Subcutaneous abdominal adipose tissue (tissue), 5 donors: ENCODE measurements at regions not wholly inside any gene's neighbourhood (a gene's known extent, or its start where the extent isn't known, plus 50 kb on each side); places are given as distances from the start of the nearest gene placed in this dataset.

Experiments used
- H3K27ac ChIP-seq: one replicate; pipeline ENCODE4 v1.7.0; 2013; ENCODE audit warnings: low read depth, mild to moderate bottlenecking, inconsistent platforms, low read length, moderate library complexity
- H3K27me3 ChIP-seq, 5 donors: one replicate each; pipeline ENCODE4 v1.7.0; 2013; ENCODE audit warnings: low read length in 5 of 5, inconsistent platforms in 1 of 5; ENCODE audit not compliant: control insufficient read depth in 5 of 5, insufficient read depth in 4 of 5
- H3K36me3 ChIP-seq, 5 donors: one replicate each; pipeline ENCODE4 v1.7.0; 2013; ENCODE audit warnings: low read length in 5 of 5; ENCODE audit not compliant: control insufficient read depth in 5 of 5, insufficient read depth in 5 of 5
- H3K4me1 ChIP-seq, 5 donors: one replicate each; pipeline ENCODE4 v1.7.0; 2013; ENCODE audit warnings: low read length in 5 of 5, mild to moderate bottlenecking in 3 of 5, moderate library complexity in 1 of 5; ENCODE audit not compliant: control insufficient read depth in 5 of 5, insufficient read depth in 5 of 5
- H3K4me3 ChIP-seq, 5 donors: one replicate each; pipeline ENCODE4 v1.7.0; 2013; ENCODE audit warnings: low read length in 5 of 5, low read depth in 1 of 5
- H3K9ac ChIP-seq, 5 donors: one replicate each; pipeline ENCODE4 v1.7.0; 2013; ENCODE audit warnings: low read length in 5 of 5, mild to moderate bottlenecking in 4 of 5, moderate library complexity in 3 of 5
- H3K9me3 ChIP-seq, 5 donors: one replicate each; pipeline ENCODE4 v1.7.0; 2013; ENCODE audit warnings: low read length in 5 of 5; ENCODE audit not compliant: control insufficient read depth in 5 of 5
- donor health status: healthy.
- donor health status: healthy.
- donor health status: healthy.
- donor health status: healthy.
- donor health status: healthy.

DNA sequence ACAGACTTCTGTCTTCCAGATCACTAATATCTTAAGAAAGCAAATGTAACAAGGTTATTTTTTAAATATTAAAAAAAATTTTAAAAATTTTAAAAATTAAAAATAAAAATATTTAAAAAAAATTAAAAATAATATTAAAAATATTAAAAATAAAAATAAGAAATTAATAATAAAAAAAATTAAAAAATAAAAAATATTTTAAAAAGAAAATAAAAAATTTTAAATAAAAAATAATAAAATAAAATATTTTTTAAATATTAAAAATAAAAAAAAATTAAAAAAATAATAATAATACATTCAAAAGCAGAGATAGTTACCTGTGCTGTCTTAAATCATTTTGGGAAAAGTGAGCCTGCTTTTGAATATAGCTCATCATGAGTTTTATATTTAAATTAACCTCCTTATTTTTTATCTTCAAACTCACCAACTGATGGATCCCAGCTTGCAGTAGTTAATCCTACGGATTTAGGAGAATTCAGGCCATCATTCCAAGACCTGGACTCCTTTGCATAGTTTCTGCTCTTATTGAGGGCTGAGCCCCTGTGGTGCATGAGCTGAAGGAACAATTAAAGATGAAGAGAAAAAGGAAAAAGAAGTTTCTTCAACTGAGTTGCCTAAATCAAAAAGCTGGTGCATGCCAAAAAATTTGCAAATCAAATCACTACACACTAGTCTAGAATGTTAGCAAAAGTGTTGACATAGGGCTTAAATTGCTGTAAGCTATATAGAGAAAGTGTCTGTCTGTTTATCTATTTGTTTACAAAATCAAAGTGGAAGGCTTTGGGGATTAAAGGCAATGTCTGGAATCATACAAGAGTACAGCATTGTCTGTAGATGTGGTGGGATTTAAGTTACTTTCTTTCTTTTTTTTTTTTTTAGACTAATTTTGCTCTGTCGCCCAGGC is 50.5 kb upstream of the ZNF438 start:
- H3K36me3 ChIP-seq = no peaks in the 10 kb centered on the region

DNA sequence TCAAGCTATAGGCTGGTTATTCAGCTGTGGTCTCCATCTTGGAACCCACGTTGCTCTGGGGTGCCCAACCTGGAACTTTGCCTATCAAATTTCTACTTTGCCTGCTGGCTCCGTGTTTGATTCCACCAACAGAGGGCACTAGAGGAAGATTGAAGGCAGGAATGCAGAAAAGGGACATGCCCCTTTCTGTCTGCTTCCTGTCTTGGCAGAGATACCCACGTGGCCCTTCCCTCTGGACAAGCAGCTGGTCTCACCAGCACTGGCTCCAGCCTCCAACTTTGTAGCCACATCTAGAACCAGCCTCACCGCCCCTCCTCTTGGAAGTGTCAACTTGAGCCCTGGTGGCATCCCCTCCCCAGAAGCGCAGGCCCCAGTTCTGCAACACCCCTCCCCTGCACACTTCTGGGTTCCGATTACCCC is 52.1 kb upstream of the ZNF438 start:
- H3K4me3 ChIP-seq = no peak overlapping the region
- H3K4me1 ChIP-seq = peaks cover 0 to 6% (median 0%) of the 10 kb centered on the region in 5 donors
- H3K9me3 ChIP-seq = no peaks in the 10 kb centered on the region
- H3K36me3 ChIP-seq = no peaks in the 10 kb centered on the region
- no peak overlapping the region for H3K27ac ChIP-seq
- H3K27me3 ChIP-seq = no peaks in the 10 kb centered on the region
- H3K9ac ChIP-seq = no peak overlapping the region

More for the DNA sequence above, 50.5 kb upstream of the ZNF438 start:
- H3K9me3 ChIP-seq = no peaks in the 10 kb centered on the region
- H3K4me3 ChIP-seq = no peak overlapping the region
- peaks cover 0 to 6% (median 0%) of the 10 kb centered on the region in 5 donors for H3K4me1 ChIP-seq
- no peaks in the 10 kb centered on the region for H3K27me3 ChIP-seq
- H3K27ac ChIP-seq = no peak overlapping the region
- H3K9ac ChIP-seq = no peak overlapping the region

- H3K27me3 ChIP-seq = no peaks in the 10 kb centered on the region
- no peaks in the 10 kb centered on the region for H3K9me3 ChIP-seq
- H3K9ac ChIP-seq = no peak overlapping the region
- no peak overlapping the region for H3K27ac ChIP-seq
- no peak overlapping the region for H3K4me3 ChIP-seq
- H3K36me3 ChIP-seq = no peaks in the 10 kb centered on the region
- peaks cover 0 to 6% (median 0%) of the 10 kb centered on the region in 5 donors for H3K4me1 ChIP-seq
Observed at GRCh38 chr10:31087011-31087410, 55.3 kb upstream of the ZNF438 start.

- Histone ChIP-seq H3K27me3 (no peaks in the 10 kb centered on the region), H3K9me3 (no peaks in the 10 kb centered on the region), H3K4me3 (no peak overlapping the region), H3K4me1 (peaks cover 0 to 6% (median 0%) of the 10 kb centered on the region in 5 donors), H3K36me3 (no peaks in the 10 kb centered on the region), H3K27ac (no peak overlapping the region), H3K9ac (no peak overlapping the region)
Observed at GRCh38 chr10:31087851-31088250, 56.2 kb upstream of the ZNF438 start.

DNA sequence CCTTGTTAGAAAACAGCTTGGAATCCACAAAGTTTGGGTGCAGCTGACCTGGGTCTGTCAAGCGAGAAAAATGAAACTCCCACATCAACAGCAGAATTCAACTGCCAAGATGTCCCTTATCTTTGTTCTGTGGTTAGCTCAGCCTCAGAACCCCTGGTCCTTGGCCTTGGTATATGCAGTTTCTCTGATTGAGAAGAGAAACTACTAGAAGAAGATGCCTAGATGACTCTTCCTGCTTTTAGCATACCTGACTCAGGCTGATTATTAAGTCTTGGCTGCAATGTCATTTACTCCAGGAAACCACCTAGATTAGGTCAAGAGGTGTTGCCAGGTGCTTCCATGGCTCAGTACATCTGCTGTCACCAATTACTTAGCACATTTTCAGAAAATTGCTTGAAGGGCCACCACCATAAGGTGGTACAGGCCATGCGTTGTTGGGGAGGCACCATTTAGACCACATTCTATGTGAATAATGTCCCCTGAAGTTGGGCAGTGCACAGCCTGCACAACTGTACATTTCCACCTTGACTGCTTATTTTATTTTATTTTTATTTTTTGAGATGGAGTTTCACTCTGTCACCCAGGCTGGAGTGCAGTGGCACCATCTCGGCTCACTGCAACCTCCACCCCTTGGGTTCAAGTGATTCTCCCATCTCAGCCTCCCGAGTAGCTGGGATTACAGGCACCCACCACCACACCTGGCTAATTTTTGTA is 59.4 kb upstream of the ZNF438 start:
- no peak overlapping the region for H3K4me3 ChIP-seq

GRCh38 chr10:31095677-31096560 is 64.3 kb upstream of the ZNF438 start:
- Histone ChIP-seq H3K4me3 (no peak overlapping the region), H3K27me3 (no peaks in the 10 kb centered on the region), H3K36me3 (no peaks in the 10 kb centered on the region), H3K4me1 (peaks cover 0 to 6% (median 0%) of the 10 kb centered on the region in 5 donors), H3K9ac (no peak overlapping the region), H3K9me3 (no peaks in the 10 kb centered on the region), H3K27ac (no peak overlapping the region)

More for the DNA sequence above, 59.4 kb upstream of the ZNF438 start:
- Histone ChIP-seq H3K36me3 (no peaks in the 10 kb centered on the region), H3K9me3 (no peaks in the 10 kb centered on the region), H3K9ac (no peak overlapping the region), H3K27ac (no peak overlapping the region), H3K27me3 (no peaks in the 10 kb centered on the region), H3K4me1 (no peaks in the 10 kb centered on the region)

DNA sequence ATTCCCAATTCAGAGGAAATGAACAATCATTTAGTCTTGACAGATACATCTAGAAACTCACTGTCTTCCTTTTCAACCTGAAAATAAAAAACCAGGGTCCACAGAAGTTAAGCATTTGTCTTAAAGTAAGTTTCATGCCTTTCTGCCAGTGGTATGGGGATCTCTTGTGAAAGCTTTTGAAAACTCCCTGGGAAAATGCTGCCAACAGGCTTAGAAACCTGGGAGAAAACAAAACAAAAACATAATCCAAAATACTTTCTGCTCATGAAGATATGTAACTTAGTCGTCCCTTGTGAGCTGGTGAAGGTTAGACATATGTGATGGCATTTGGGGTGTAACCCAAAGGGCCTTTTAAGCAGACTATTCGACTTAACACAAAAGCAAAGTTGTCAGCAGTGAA is 66.4 kb upstream of the ZNF438 start:
- no peak overlapping the region for H3K9ac ChIP-seq
- no peaks in the 10 kb centered on the region for H3K27me3 ChIP-seq
- H3K4me1 ChIP-seq = peaks cover 0 to 6% (median 0%) of the 10 kb centered on the region in 5 donors
- peak overlapping the region; percentile 34 for H3K27ac ChIP-seq
- no peaks in the 10 kb centered on the region for H3K9me3 ChIP-seq
- H3K36me3 ChIP-seq = no peaks in the 10 kb centered on the region
- H3K4me3 ChIP-seq = no peak overlapping the region

GRCh38 chr10:31099094-31099493 is 67.4 kb upstream of the ZNF438 start:
- H3K27ac ChIP-seq = no peak overlapping the region
- no peak overlapping the region for H3K9ac ChIP-seq
- no peaks in the 10 kb centered on the region for H3K36me3 ChIP-seq

GRCh38 chr10:31099664-31100063 is 68.0 kb upstream of the ZNF438 start:
- no peaks in the 10 kb centered on the region for H3K27me3 ChIP-seq
- no peak overlapping the region for H3K27ac ChIP-seq
- no peaks in the 10 kb centered on the region for H3K9me3 ChIP-seq
- no peak overlapping the region for H3K4me3 ChIP-seq
- H3K4me1 ChIP-seq = peaks cover 0 to 6% (median 0%) of the 10 kb centered on the region in 5 donors
- no peak overlapping the region for H3K9ac ChIP-seq
- no peaks in the 10 kb centered on the region for H3K36me3 ChIP-seq

More at GRCh38 chr10:31099094-31099493, 67.4 kb upstream of the ZNF438 start:
- Histone ChIP-seq H3K27me3 (no peaks in the 10 kb centered on the region), H3K4me3 (no peak overlapping the region), H3K9me3 (no peaks in the 10 kb centered on the region), H3K4me1 (peaks cover 0 to 6% (median 0%) of the 10 kb centered on the region in 5 donors)
